ENCODE measurements at regions not wholly inside any gene's neighbourhood (a gene's known extent, or its start where the extent isn't known, plus 50 kb on each side); places are given as distances from the start of the nearest gene placed in this dataset.

DNA sequence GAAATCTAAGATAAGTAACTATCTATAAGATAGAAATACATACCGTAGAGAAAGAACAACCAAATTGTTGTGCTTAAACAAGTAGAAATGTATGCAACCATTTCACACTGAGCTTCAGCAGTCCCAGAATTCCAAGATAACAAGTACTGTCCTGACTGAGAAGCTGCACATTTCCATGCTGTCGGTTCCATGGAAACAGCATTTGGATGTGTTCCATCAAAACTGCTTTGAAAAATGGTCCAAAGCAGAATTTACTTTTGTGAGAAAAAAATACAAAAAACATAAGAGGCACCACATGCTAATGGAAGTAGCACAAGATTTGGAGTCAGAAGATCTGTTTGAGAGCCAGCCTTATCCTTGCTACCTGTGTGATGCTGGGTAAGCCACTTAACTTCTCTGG is 92.6 kb downstream of the MTERF1 start:
- POLR2A ChIA-PET, result no interaction called here
- no peak overlapping the region for H3K27ac ChIP-seq (ENCODE audit: control insufficient read depth, insufficient read depth)
- in situ Hi-C loops (cut with MboI) (no loop called here), intact Hi-C loops (cut with micrococcal nuclease; ENCODE audit: unreplicated experiment) (loop anchor here (10.0 kb wide), 1 partner anchor 703 kb away; no protein-coding TSS in a partner anchor)
- no peak for DNase-seq (ENCODE audit: low read depth, low spot score)
- 56% methylated on average over 2 of the region's 2 CpGs for WGBS (ENCODE audit: insufficient coverage, insufficient replicate concordance, low lambda C conversion rate, missing lambda C conversion rate)
- no peak for ATAC-seq
- no TSS peak for BruUV-seq (replicated peaks)
- no peak overlapping the region for H3K4me3 ChIP-seq
- H3K4me2 ChIP-seq (ENCODE audit: control insufficient read depth, insufficient read depth), result no peak overlapping the region
- no peak for TF ChIP-seq ZNF207 (IDR thresholded peaks at IDR 0.05; ENCODE audit: borderline replicate concordance)
- no peak for TF ChIP-seq KAT2A (conservative IDR thresholded peaks at IDR 0.05; ENCODE audit: control insufficient read depth, low read depth, low read length)
- TF ChIP-seq CBX3 (IDR thresholded peaks at IDR 0.05; ENCODE audit: borderline replicate concordance, low read depth), result no peak
- TF ChIP-seq RFX5 (IDR thresholded peaks at IDR 0.05; ENCODE audit: low read depth, low read length), result no peak
- no peak for TF ChIP-seq SRF (IDR thresholded peaks at IDR 0.05; ENCODE audit: low read depth in 2 of 2, low read length in 2 of 2)
- no peak for TF ChIP-seq CREB1 (IDR thresholded peaks at IDR 0.05; ENCODE audit: low read depth)
- no peak overlapping the region for H3K9ac ChIP-seq (ENCODE audit: control insufficient read depth, insufficient read depth, low read length)
- no peaks in the 10 kb centered on the region for H3K79me2 ChIP-seq (ENCODE audit: control insufficient read depth, insufficient read depth, low read length)
- CTCF ChIA-PET, result no interaction called here
- RAD21 ChIA-PET (ENCODE audit: unreplicated experiment), result no interaction called here
- no peaks in the 10 kb centered on the region for H3K9me3 ChIP-seq (replicated peaks; ENCODE audit: control insufficient read depth, insufficient read depth, low read length)
- no peak overlapping the region for H2AFZ ChIP-seq (ENCODE audit: control insufficient read depth, low read depth, low read length)
- H3K27me3 ChIP-seq (replicated peaks in 1 of 2; ENCODE audit: control insufficient read depth in 2 of 2, insufficient read depth in 2 of 2, low read length in 1 of 2), result no peaks in the 10 kb centered on the region
- SMC1A ChIA-PET (ENCODE audit: uncharacterized antibody, unreplicated experiment), result no interaction called here
- H3K4me1 ChIP-seq (ENCODE audit: control insufficient read depth, insufficient read depth, low read length), result no peaks in the 10 kb centered on the region
- H3K36me3 ChIP-seq (ENCODE audit: control insufficient read depth in 2 of 2, insufficient read depth in 2 of 2, low read length in 1 of 2), result no peaks in the 10 kb centered on the region
- no peak for FAIRE-seq
- no peaks in the 10 kb centered on the region for H4K20me1 ChIP-seq (ENCODE audit: control insufficient read depth, insufficient read depth)

DNA sequence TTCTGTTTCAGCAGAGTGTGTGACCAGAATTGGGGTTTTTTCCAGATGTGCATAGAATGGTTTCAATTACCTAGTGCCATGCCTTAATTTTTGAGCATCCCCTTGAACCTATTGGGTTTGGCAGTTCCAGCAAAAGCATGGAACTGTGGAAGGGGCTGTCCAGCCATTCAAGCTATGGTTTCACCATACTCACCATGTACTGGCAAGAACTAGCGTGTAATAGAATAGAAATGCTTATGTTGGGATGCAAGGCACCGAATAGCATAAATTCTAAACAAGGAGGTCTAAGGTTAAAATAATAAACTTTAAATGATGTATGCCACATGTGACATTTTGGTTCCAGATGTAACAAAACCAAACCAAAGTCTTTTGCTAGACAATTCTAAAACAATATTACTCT is 91.4 kb downstream of the MTERF1 start:
- WGBS (ENCODE audit: insufficient coverage, insufficient replicate concordance, low lambda C conversion rate, missing lambda C conversion rate), result 49% methylated on average over 2 of the region's 2 CpGs
- ChIA-PET SMC1A (ENCODE audit: uncharacterized antibody, unreplicated experiment) (no interaction called here), CTCF (no interaction called here), RAD21 (ENCODE audit: unreplicated experiment) (no interaction called here), POLR2A (no interaction called here)
- H3K9me3 ChIP-seq (replicated peaks; ENCODE audit: control insufficient read depth, insufficient read depth, low read length), result no peaks in the 10 kb centered on the region
- no peak for FAIRE-seq
- H2AFZ ChIP-seq (ENCODE audit: control insufficient read depth, low read depth, low read length), result no peak overlapping the region
- DNase-seq (ENCODE audit: low read depth, low spot score), result no peak
- in situ Hi-C loops (cut with MboI) (no loop called here), intact Hi-C loops (cut with micrococcal nuclease; ENCODE audit: unreplicated experiment) (loop anchor here (10.0 kb wide), 1 partner anchor 704 kb away; no protein-coding TSS in a partner anchor)
- ATAC-seq, result no peak
- H3K79me2 ChIP-seq (ENCODE audit: control insufficient read depth, insufficient read depth, low read length), result no peaks in the 10 kb centered on the region
- H3K9ac ChIP-seq (ENCODE audit: control insufficient read depth, insufficient read depth, low read length), result no peak overlapping the region
- no peaks in the 10 kb centered on the region for H4K20me1 ChIP-seq (ENCODE audit: control insufficient read depth, insufficient read depth)
- H3K36me3 ChIP-seq (ENCODE audit: control insufficient read depth in 2 of 2, insufficient read depth in 2 of 2, low read length in 1 of 2), result no peaks in the 10 kb centered on the region
- no peak overlapping the region for H3K4me3 ChIP-seq
- H3K27ac ChIP-seq (ENCODE audit: control insufficient read depth, insufficient read depth), result no peak overlapping the region
- H3K4me1 ChIP-seq (ENCODE audit: control insufficient read depth, insufficient read depth, low read length), result no peaks in the 10 kb centered on the region
- BruUV-seq (replicated peaks), result no TSS peak
- no peak overlapping the region for H3K4me2 ChIP-seq (ENCODE audit: control insufficient read depth, insufficient read depth)
- no peaks in the 10 kb centered on the region for H3K27me3 ChIP-seq (replicated peaks in 1 of 2; ENCODE audit: control insufficient read depth in 2 of 2, insufficient read depth in 2 of 2, low read length in 1 of 2)
- TF ChIP-seq ZNF274 (IDR thresholded peaks at IDR 0.05; ENCODE audit: insufficient read depth, insufficient read length), result no peak
- TF ChIP-seq, protein P1, sequence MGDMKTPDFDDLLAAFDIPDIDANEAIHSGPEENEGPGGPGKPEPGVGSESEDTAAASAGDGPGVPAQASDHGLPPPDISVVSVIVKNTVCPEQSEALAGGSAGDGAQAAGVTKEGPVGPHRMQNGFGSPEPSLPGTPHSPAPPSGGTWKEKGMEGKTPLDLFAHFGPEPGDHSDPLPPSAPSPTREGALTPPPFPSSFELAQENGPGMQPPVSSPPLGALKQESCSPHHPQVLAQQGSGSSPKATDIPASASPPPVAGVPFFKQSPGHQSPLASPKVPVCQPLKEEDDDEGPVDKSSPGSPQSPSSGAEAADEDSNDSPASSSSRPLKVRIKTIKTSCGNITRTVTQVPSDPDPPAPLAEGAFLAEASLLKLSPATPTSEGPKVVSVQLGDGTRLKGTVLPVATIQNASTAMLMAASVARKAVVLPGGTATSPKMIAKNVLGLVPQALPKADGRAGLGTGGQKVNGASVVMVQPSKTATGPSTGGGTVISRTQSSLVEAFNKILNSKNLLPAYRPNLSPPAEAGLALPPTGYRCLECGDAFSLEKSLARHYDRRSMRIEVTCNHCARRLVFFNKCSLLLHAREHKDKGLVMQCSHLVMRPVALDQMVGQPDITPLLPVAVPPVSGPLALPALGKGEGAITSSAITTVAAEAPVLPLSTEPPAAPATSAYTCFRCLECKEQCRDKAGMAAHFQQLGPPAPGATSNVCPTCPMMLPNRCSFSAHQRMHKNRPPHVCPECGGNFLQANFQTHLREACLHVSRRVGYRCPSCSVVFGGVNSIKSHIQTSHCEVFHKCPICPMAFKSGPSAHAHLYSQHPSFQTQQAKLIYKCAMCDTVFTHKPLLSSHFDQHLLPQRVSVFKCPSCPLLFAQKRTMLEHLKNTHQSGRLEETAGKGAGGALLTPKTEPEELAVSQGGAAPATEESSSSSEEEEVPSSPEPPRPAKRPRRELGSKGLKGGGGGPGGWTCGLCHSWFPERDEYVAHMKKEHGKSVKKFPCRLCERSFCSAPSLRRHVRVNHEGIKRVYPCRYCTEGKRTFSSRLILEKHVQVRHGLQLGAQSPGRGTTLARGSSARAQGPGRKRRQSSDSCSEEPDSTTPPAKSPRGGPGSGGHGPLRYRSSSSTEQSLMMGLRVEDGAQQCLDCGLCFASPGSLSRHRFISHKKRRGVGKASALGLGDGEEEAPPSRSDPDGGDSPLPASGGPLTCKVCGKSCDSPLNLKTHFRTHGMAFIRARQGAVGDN (IDR thresholded peaks at IDR 0.05), result no peak
- TF ChIP-seq ZNF384 (IDR thresholded peaks at IDR 0.05; ENCODE audit: borderline replicate concordance, low read depth, low read length), result no peak
- TF ChIP-seq, protein P2, sequence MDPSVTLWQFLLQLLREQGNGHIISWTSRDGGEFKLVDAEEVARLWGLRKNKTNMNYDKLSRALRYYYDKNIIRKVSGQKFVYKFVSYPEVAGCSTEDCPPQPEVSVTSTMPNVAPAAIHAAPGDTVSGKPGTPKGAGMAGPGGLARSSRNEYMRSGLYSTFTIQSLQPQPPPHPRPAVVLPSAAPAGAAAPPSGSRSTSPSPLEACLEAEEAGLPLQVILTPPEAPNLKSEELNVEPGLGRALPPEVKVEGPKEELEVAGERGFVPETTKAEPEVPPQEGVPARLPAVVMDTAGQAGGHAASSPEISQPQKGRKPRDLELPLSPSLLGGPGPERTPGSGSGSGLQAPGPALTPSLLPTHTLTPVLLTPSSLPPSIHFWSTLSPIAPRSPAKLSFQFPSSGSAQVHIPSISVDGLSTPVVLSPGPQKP (IDR thresholded peaks at IDR 0.05; ENCODE audit: low read depth, low read length), result no peak
- no peak for TF ChIP-seq GABPA (IDR thresholded peaks at IDR 0.05; ENCODE audit: low read depth)
- TF ChIP-seq NBN (IDR thresholded peaks at IDR 0.05), result no peak
- no peak for TF ChIP-seq PAX8 (IDR thresholded peaks at IDR 0.05)
- no peak for TF ChIP-seq SUPT20H (IDR thresholded peaks at IDR 0.05; ENCODE audit: borderline replicate concordance, control insufficient read depth, low read depth, low read length)
